GM19372 (cell line): ENCODE measurements at regions not wholly inside any gene's neighbourhood (a gene's known extent, or its start where the extent isn't known, plus 50 kb on each side); places are given as distances from the start of the nearest gene placed in this dataset.
A peak's percentile ranks its signal among the peaks of the same experiment; 100 is the strongest.
"Not testable (repeated sequence)": the region's sequence is repeated elsewhere in the genome, so short reads cannot be mapped to it uniquely, and the experiment has no call there.

Experiments used
- ATAC-seq: cut with Tn5 transposase; IDR thresholded peaks from one replicate; pipeline ENCODE4 v1.9.1; 2021; ENCODE audit warnings: mild to moderate bottlenecking, low read depth, moderate library complexity; ENCODE audit not compliant: unreplicated experiment

- ATAC-seq = not testable (repeated sequence)
These were observed 75.1 kb downstream of the LYZL1 start for GRCh38 chr10:29363930-29364329.

- ATAC-seq = not testable (repeated sequence)
These were observed 77.3 kb downstream of the LYZL1 start for GRCh38 chr10:29366206-29366605.

GRCh38 chr10:29369419-29369818, 80.5 kb downstream of the LYZL1 start:
- ATAC-seq = no peak

- no peak for ATAC-seq
These were observed 81.5 kb downstream of the LYZL1 start for GRCh38 chr10:29370097-29371092.

- ATAC-seq = no peak
These were observed 84.0 kb downstream of the LYZL1 start for GRCh38 chr10:29372920-29373319.

- ATAC-seq = no peak
These were observed 85.3 kb downstream of the LYZL1 start for GRCh38 chr10:29374162-29374561.

GRCh38 chr10:29375888-29376287, 87.0 kb downstream of the LYZL1 start:
- no peak for ATAC-seq

GRCh38 chr10:29377333-29377961, 88.6 kb downstream of the LYZL1 start:
- ATAC-seq = no peak

- no peak for ATAC-seq
These were observed 89.2 kb downstream of the LYZL1 start for GRCh38 chr10:29378106-29378505.

- no peak for ATAC-seq
These were observed 90.3 kb downstream of the LYZL1 start for GRCh38 chr10:29379208-29379607.

GRCh38 chr10:29379777-29380598, 91.1 kb downstream of the LYZL1 start:
- ATAC-seq = not testable (repeated sequence)

GRCh38 chr10:29380599-29381511, 92.0 kb downstream of the LYZL1 start:
- ATAC-seq = not testable (repeated sequence)

- peak; percentile 49 for ATAC-seq
These were observed 97.6 kb downstream of the LYZL1 start for GRCh38 chr10:29386342-29386999.

GRCh38 chr10:29387269-29387668, 98.4 kb downstream of the LYZL1 start:
- ATAC-seq = no peak

GRCh38 chr10:29388112-29388511, 99.2 kb downstream of the LYZL1 start:
- not testable (repeated sequence) for ATAC-seq

- no peak for ATAC-seq
These were observed 100.6 kb downstream of the LYZL1 start for GRCh38 chr10:29389493-29389892.

- ATAC-seq = no peak
These were observed 101.1 kb downstream of the LYZL1 start for GRCh38 chr10:29389935-29390334.

- ATAC-seq = peak; percentile 79
These were observed 103.6 kb downstream of the LYZL1 start for GRCh38 chr10:29392376-29393021.
